HepG2 (cell line): ENCODE measurements at regions not wholly inside any gene's neighbourhood (a gene's known extent, or its start where the extent isn't known, plus 50 kb on each side); places are given as distances from the start of the nearest gene placed in this dataset.
A peak's percentile ranks its signal among the peaks of the same experiment; 100 is the strongest.

Experiments
- ATAC-seq: fragments of 200-7000 bp; cut with Tn5 transposase; 3 replicates; pipeline ENCODE4 v1.9.1; 2020; ENCODE audit warnings: mild to moderate bottlenecking, moderate library complexity
- BruUV-seq: library from RNA; stranded (reverse); fragments of 400-500 nt; replicated peaks from 2 replicates; lab custom pipeline; 2021; lab: Mats Ljungman, UMichigan
- CTCF ChIA-PET: fragments of 300-600 bp; formaldehyde crosslinking; extraction: SDS; loops from one replicate; lab custom pipeline; 2021; ENCODE audit warnings: low total read pairs, inconsistent platforms, low intra/inter-chr PET ratio; lab: Yijun Ruan, JAX
- POLR2A ChIA-PET: fragments of 350-600 bp; sonication (Branson Sonifier 250); formaldehyde crosslinking; loops from one replicate; lab custom pipeline; 2020; ENCODE audit warnings: antibody characterized with exemption, inconsistent platforms; lab: Yijun Ruan, JAX
- DNase-seq: peaks from one replicate; pipeline ENCODE4 v3.0.0-alpha.2; 2015; ENCODE audit warnings: low spot score
- FAIRE-seq: peaks from 3 replicates; lab custom pipeline; 2011; peaks lifted over from hg19 to GRCh38; lab: Jason Lieb, UNC
- H2AFZ ChIP-seq: one replicate; pipeline ENCODE4 v1.6.1; 2011; ENCODE audit warnings: low read length, inconsistent platforms
- H3K27ac ChIP-seq: fragments of 300-600 bp; 3 replicates; pipeline ENCODE4 v1.8.0; 2011; ENCODE audit warnings: mixed run types, mild to moderate bottlenecking, mixed read lengths, low read length, inconsistent platforms; ENCODE audit not compliant: insufficient read depth; ENCODE audit errors: extremely low read length
- H3K27me3 ChIP-seq, 2 experiments: fragments of 200-600 bp in 1 of 2; 2 replicates in 1 of 2; 3 replicates in 1 of 2; pipeline versions ENCODE4 v1.6.0 to v1.8.0; 2011; ENCODE audit warnings: low read length in 2 of 2, mild to moderate bottlenecking in 2 of 2, moderate library complexity in 2 of 2, inconsistent platforms in 1 of 2; ENCODE audit not compliant: insufficient read depth in 2 of 2, control insufficient read depth in 1 of 2
- H3K36me3 ChIP-seq, 2 experiments: fragments of 200-600 bp in 1 of 2; replicated peaks in 1 of 2; 2 replicates in 1 of 2; 3 replicates in 1 of 2; pipeline versions ENCODE4 v1.5.1 to v1.8.0; 2011; ENCODE audit warnings: low read length in 2 of 2, inconsistent platforms in 1 of 2; ENCODE audit not compliant: insufficient read depth in 2 of 2, control insufficient read depth in 1 of 2
- H3K4me1 ChIP-seq: 2 replicates; pipeline ENCODE4 v1.5.1; 2012; ENCODE audit warnings: low read length, inconsistent platforms; ENCODE audit not compliant: insufficient read depth
- H3K4me2 ChIP-seq: 2 replicates; pipeline ENCODE4 v1.6.0; 2011; ENCODE audit warnings: low read depth, low read length, inconsistent platforms
- H3K4me3 ChIP-seq, 3 experiments: fragments of 200-600 bp in 1 of 3; sonication (generic), shearing (Covaris generic) in 1 of 3; replicated peaks in 1 of 3; 2 replicates each; pipeline ENCODE4 v1.5.1; 2011 to 2016; ENCODE audit warnings: low read length in 3 of 3, inconsistent platforms in 2 of 3, low read depth in 2 of 3, mild to moderate bottlenecking in 2 of 3, control low read depth in 1 of 3, mixed read lengths in 1 of 3; ENCODE audit not compliant: insufficient read depth in 1 of 3
- H3K79me2 ChIP-seq: one replicate; pipeline ENCODE4 v1.6.1; 2011; ENCODE audit warnings: low read length, inconsistent platforms; ENCODE audit not compliant: insufficient read depth
- H3K9ac ChIP-seq: 2 replicates; pipeline ENCODE4 v1.6.0; 2011; ENCODE audit warnings: mild to moderate bottlenecking, low read depth, low read length, inconsistent platforms; ENCODE audit not compliant: insufficient read depth
- H3K9me3 ChIP-seq: 2 replicates; pipeline ENCODE4 v1.5.1; 2012; ENCODE audit warnings: mild to moderate bottlenecking, low read length
- H4K20me1 ChIP-seq: 2 replicates; pipeline ENCODE4 v1.6.0; 2011; ENCODE audit warnings: inconsistent platforms, mild to moderate bottlenecking, low read length, moderate library complexity; ENCODE audit not compliant: insufficient read depth
- HMGA1 ChIP-seq: sonication (generic); formaldehyde crosslinking; conservative IDR thresholded peaks from 2 replicates; pipeline ENCODE4 v1.4.0; 2020; ENCODE audit warnings: missing genetic modification reagents
- SMAD1 ChIP-seq: sonication (generic); formaldehyde crosslinking; IDR thresholded peaks from 2 replicates; pipeline ENCODE4 v1.4.0; 2020; ENCODE audit warnings: missing genetic modification reagents, low read depth, mild to moderate bottlenecking, borderline replicate concordance
- SMC3 ChIP-seq: IDR thresholded peaks from 2 replicates; pipeline ENCODE4 v1.6.1; 2011; ENCODE audit warnings: low read length, improper control_type of control experiment
- STAG1 ChIP-seq: sonication (generic); formaldehyde crosslinking; IDR thresholded peaks from 2 replicates; pipeline ENCODE4 v1.4.0; 2020; ENCODE audit warnings: missing genetic modification reagents
- TAF1 ChIP-seq: sonication (generic); formaldehyde crosslinking; IDR thresholded peaks from 2 replicates; pipeline ENCODE4 v1.4.0; 2020; ENCODE audit warnings: missing genetic modification reagents
- TBX3 ChIP-seq: fragments of 450-650 bp; IDR thresholded peaks from 2 replicates; pipeline ENCODE4 v1.6.1; 2017; ENCODE audit warnings: antibody characterized with exemption, mild to moderate bottlenecking, inconsistent platforms, borderline replicate concordance
- TOPORS ChIP-seq: sonication (generic); formaldehyde crosslinking; IDR thresholded peaks from 2 replicates; pipeline ENCODE4 v1.8.0; 2023; ENCODE audit warnings: mild to moderate bottlenecking, missing genetic modification reagents
- ZKSCAN1 ChIP-seq: fragments of 150-350 bp; IDR thresholded peaks from 2 replicates; pipeline ENCODE4 v1.6.1; 2014; ENCODE audit warnings: low read length
- ZMYM3 ChIP-seq: sonication (generic); formaldehyde crosslinking; IDR thresholded peaks from 2 replicates; pipeline ENCODE4 v1.5.1; 2020; ENCODE audit warnings: mild to moderate bottlenecking, missing genetic modification reagents
- ZNF383 ChIP-seq: sonication (generic); formaldehyde crosslinking; IDR thresholded peaks from 2 replicates; pipeline ENCODE4 v1.4.0; 2020; ENCODE audit warnings: missing genetic modification reagents, mild to moderate bottlenecking, borderline replicate concordance
- ZNF878 ChIP-seq: sonication (generic); formaldehyde crosslinking; IDR thresholded peaks from 2 replicates; pipeline ENCODE4 v1.8.1; 2023; ENCODE audit warnings: mild to moderate bottlenecking, missing genetic modification reagents, moderate library complexity
- WGBS: methylation state at CpG from one replicate; pipeline ENCODE4 v1.1.6; 2017; ENCODE audit warnings: low lambda C conversion rate; 5-methylcytosine and 5-hydroxymethylcytosine counted together
- in situ Hi-C: cut with HindIII; loops from 2 replicates; pipeline ENCODE4 v1.10.0; 2017; ENCODE audit warnings: low pct_unique_long_range_greater_than_20kb; ENCODE audit not compliant: extremely low pct_ligation_motif_present
- intact Hi-C: fragments of 100-400 bp; cut with micrococcal nuclease; formaldehyde crosslinking; loops from one replicate; pipeline ENCODE4 v1.10.0; 2022; ENCODE audit not compliant: unreplicated experiment
- TF ChIP-seq, protein P1 (sequence below): sonication (generic); formaldehyde crosslinking; IDR thresholded peaks from 2 replicates; pipeline ENCODE4 v1.5.0; 2020; ENCODE audit warnings: mild to moderate bottlenecking, missing genetic modification reagents, moderate library complexity

DNA sequence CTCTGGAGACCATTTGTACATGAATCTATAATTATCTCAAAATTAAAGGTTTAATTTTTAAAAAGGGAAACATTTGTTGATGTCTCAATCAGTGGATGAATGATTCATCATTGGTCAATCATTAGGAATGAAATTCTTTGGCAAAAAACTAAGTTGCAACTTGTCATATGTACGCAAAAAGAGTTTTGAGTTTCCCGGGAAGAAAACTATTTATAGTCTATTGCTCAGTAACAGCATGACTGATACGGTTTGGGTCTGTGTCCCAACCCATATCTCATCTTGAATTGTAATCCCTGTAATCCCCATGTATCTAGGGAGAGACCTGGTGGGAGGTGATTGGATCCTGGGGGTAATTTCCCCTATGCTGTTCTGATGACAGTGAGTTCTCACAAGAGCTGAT is 765.8 kb upstream of the ROBO1 start:
- Histone ChIP-seq H4K20me1 (no peaks in the 10 kb centered on the region), H3K36me3 (no peaks in the 10 kb centered on the region), H2AFZ (no peak overlapping the region), H3K4me2 (no peak overlapping the region), H3K4me3 (no peak overlapping the region), H3K27me3 (no peaks in the 10 kb centered on the region), H3K9ac (no peak overlapping the region), H3K79me2 (no peaks in the 10 kb centered on the region), H3K4me1 (no peaks in the 10 kb centered on the region), H3K27ac (no peak overlapping the region), H3K9me3 (no peaks in the 10 kb centered on the region)
- intact Hi-C loops: no loop called here
- no peak for DNase-seq
- ATAC-seq: no peak
- ChIA-PET CTCF (no interaction called here), POLR2A (no interaction called here)
- no peak for FAIRE-seq
- 22% methylated on average over 3 of the region's 3 CpGs for WGBS
- TF ChIP-seq SMAD1 (CRISPR knock-in tag) (no peak), ZNF878 (CRISPR knock-in tag) (no peak), TOPORS (CRISPR knock-in tag) (no peak), ZNF383 (CRISPR knock-in tag) (no peak), TAF1 (CRISPR knock-in tag) (no peak), ZMYM3 (CRISPR knock-in tag) (no peak), TBX3 (no peak)
- in situ Hi-C loops: no loop called here
- BruUV-seq: no TSS peak

DNA sequence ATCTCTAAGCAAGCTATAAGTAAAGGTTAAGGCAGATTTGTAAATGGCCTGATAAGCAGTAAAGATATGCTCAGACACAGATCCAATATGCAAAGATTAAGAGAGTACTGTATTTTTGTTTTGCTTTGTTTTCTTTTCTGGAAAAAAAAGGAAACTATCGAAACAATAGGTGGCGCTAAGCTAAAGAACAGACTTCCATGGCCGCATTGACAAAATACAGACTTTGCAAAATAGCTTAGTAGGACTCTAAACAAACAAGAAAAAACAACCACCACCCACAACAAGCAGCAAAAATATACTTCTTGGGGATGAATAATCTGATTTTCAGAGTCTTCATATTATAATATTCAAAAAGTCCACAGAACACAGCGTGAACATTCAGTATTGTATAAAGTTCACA is 758.4 kb upstream of the ROBO1 start:
- WGBS: 7% methylated on average over 4 of the region's 4 CpGs
- Histone ChIP-seq H2AFZ (peak overlapping the region; percentile 11), H4K20me1 (no peaks in the 10 kb centered on the region), H3K27ac (no peak overlapping the region), H3K36me3 (no peaks in the 10 kb centered on the region), H3K9me3 (no peaks in the 10 kb centered on the region), H3K27me3 (no peaks in the 10 kb centered on the region), H3K4me3 (no peak overlapping the region), H3K79me2 (no peaks in the 10 kb centered on the region), H3K4me1 (no peaks in the 10 kb centered on the region), H3K4me2 (no peak overlapping the region), H3K9ac (no peak overlapping the region)
- ChIA-PET POLR2A (no interaction called here), CTCF (interaction anchor here (1.1 kb wide), 1 partner anchor 163 kb away, joined by 4 read pairs; no protein-coding TSS in a partner anchor)
- no TSS peak for BruUV-seq
- intact Hi-C loops: loop anchor here (2.0 kb wide), 1 partner anchor 163 kb away; no protein-coding TSS in a partner anchor
- FAIRE-seq (no peak), ATAC-seq (no peak), DNase-seq (no peak)
- TF ChIP-seq HMGA1 (no peak), SMC3 (peak; percentile 18; the same call in 1 of the 2 replicates), ZKSCAN1 (peak; percentile 90), STAG1 (CRISPR knock-in tag) (peak; percentile 49)
- TF ChIP-seq, protein P1, sequence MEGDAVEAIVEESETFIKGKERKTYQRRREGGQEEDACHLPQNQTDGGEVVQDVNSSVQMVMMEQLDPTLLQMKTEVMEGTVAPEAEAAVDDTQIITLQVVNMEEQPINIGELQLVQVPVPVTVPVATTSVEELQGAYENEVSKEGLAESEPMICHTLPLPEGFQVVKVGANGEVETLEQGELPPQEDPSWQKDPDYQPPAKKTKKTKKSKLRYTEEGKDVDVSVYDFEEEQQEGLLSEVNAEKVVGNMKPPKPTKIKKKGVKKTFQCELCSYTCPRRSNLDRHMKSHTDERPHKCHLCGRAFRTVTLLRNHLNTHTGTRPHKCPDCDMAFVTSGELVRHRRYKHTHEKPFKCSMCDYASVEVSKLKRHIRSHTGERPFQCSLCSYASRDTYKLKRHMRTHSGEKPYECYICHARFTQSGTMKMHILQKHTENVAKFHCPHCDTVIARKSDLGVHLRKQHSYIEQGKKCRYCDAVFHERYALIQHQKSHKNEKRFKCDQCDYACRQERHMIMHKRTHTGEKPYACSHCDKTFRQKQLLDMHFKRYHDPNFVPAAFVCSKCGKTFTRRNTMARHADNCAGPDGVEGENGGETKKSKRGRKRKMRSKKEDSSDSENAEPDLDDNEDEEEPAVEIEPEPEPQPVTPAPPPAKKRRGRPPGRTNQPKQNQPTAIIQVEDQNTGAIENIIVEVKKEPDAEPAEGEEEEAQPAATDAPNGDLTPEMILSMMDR (CRISPR knock-in tag): peak; percentile 45
- in situ Hi-C loops: loop anchor here (10.0 kb wide), 1 partner anchor 159 kb away; no protein-coding TSS in a partner anchor
